Activated naive CD4-positive, alpha-beta T cell treated with Interleukin-2 at 50 U/mL for 16 hours (primary cell): ENCODE measurements at regions not wholly inside any gene's neighbourhood (a gene's known extent, or its start where the extent isn't known, plus 50 kb on each side); places are given as distances from the start of the nearest gene placed in this dataset.

Source experiments
- DNase-seq: peaks from one replicate; pipeline ENCODE4 v3.0.0-alpha.2; 2020

GRCh38 chr10:62453274-62453673, 79.1 kb downstream of the ZNF365 start:
- DNase-seq, result no peak

- no peak for DNase-seq
These were observed 80.7 kb downstream of the ZNF365 start for GRCh38 chr10:62454687-62455397.

- DNase-seq, result no peak
These were observed 82.5 kb downstream of the ZNF365 start for GRCh38 chr10:62456611-62457101.

- DNase-seq, result no peak
These were observed 83.0 kb downstream of the ZNF365 start for GRCh38 chr10:62457196-62457595.

- no peak for DNase-seq
These were observed 83.4 kb downstream of the ZNF365 start for GRCh38 chr10:62457598-62457997.

GRCh38 chr10:62459072-62459471, 84.9 kb downstream of the ZNF365 start:
- DNase-seq, result no peak

GRCh38 chr10:62459500-62459899, 85.3 kb downstream of the ZNF365 start:
- no peak for DNase-seq

- no peak for DNase-seq
These were observed 86.2 kb downstream of the ZNF365 start for GRCh38 chr10:62460393-62460792.

- DNase-seq, result no peak
These were observed 87.0 kb downstream of the ZNF365 start for GRCh38 chr10:62461120-62461519.

GRCh38 chr10:62462461-62462860, 88.3 kb downstream of the ZNF365 start:
- no peak for DNase-seq

- DNase-seq, result no peak
These were observed 89.2 kb downstream of the ZNF365 start for GRCh38 chr10:62463364-62463763.

- DNase-seq, result no peak
These were observed 90.1 kb downstream of the ZNF365 start for GRCh38 chr10:62464308-62464707.

- DNase-seq, result no peak
These were observed 92.4 kb downstream of the ZNF365 start for GRCh38 chr10:62466590-62466989.

GRCh38 chr10:62467527-62467926, 93.4 kb downstream of the ZNF365 start:
- no peak for DNase-seq

GRCh38 chr10:62471711-62472110, 97.5 kb downstream of the ZNF365 start:
- no peak for DNase-seq

- no peak for DNase-seq
These were observed 99.1 kb downstream of the ZNF365 start for GRCh38 chr10:62473241-62473640.

- DNase-seq, result no peak
These were observed 101.4 kb downstream of the ZNF365 start for GRCh38 chr10:62475551-62475950.

GRCh38 chr10:62479523-62479922, 105.4 kb downstream of the ZNF365 start:
- no peak for DNase-seq

- DNase-seq, result no peak
These were observed 106.0 kb downstream of the ZNF365 start for GRCh38 chr10:62480196-62480595.

GRCh38 chr10:62482581-62482980, 108.4 kb downstream of the ZNF365 start:
- DNase-seq, result no peak

GRCh38 chr10:62491597-62491996, 117.4 kb downstream of the ZNF365 start:
- no peak for DNase-seq

- no peak for DNase-seq
These were observed 118.1 kb downstream of the ZNF365 start for GRCh38 chr10:62492012-62492869.

GRCh38 chr10:62492870-62493180, 118.7 kb downstream of the ZNF365 start:
- no peak for DNase-seq

- no peak for DNase-seq
These were observed 122.8 kb downstream of the ZNF365 start for GRCh38 chr10:62496925-62497324.
